ENCODE measurements at regions not wholly inside any gene's neighbourhood (a gene's known extent, or its start where the extent isn't known, plus 50 kb on each side); places are given as distances from the start of the nearest gene placed in this dataset.

DNA sequence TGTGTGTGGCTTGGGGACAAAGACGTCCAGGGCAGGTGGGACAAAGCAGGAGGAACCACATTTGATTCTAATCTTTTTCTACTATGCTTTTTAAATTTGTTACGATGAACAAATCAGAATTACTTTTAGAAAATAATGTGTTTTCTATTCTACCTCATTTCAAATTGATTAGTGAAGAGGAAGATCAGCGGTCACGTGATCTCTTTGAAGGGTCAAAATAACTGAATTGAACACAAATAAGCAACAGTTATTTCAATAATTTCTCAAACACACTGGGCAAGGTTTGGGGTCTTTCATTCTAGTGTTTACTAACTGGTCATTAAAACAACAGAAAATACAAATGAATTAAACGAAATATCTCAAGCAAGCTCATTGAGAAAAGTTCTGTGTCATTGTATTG, 773.0 kb upstream of the IGFBP3 start:
- Mint-ChIP-seq H3K36me3 (ENCODE audit: insufficient read depth, unreplicated experiment) (no peaks in the 10 kb centered on the region), H3K4me1 (ENCODE audit: insufficient read depth, unreplicated experiment) (no peaks in the 10 kb centered on the region), H3K4me3 (ENCODE audit: unreplicated experiment) (no peak overlapping the region), H3K9me3 (ENCODE audit: unreplicated experiment) (no peaks in the 10 kb centered on the region), H3K27me3 (ENCODE audit: insufficient read depth, unreplicated experiment) (no peaks in the 10 kb centered on the region), H3K27ac (ENCODE audit: low read depth, unreplicated experiment) (no peak overlapping the region)
- POLR2A ChIA-PET, result interaction anchor here (0.9 kb wide), 1 partner anchor 20 kb away, joined by 4 read pairs; no protein-coding TSS in a partner anchor
- CTCF ChIA-PET, result interaction anchor here (0.6 to 1.3 kb wide), 3 partner anchors 11 to 136 kb away, joined by 3 read pairs; no protein-coding TSS in a partner anchor
- TF ChIP-seq, protein P1, sequence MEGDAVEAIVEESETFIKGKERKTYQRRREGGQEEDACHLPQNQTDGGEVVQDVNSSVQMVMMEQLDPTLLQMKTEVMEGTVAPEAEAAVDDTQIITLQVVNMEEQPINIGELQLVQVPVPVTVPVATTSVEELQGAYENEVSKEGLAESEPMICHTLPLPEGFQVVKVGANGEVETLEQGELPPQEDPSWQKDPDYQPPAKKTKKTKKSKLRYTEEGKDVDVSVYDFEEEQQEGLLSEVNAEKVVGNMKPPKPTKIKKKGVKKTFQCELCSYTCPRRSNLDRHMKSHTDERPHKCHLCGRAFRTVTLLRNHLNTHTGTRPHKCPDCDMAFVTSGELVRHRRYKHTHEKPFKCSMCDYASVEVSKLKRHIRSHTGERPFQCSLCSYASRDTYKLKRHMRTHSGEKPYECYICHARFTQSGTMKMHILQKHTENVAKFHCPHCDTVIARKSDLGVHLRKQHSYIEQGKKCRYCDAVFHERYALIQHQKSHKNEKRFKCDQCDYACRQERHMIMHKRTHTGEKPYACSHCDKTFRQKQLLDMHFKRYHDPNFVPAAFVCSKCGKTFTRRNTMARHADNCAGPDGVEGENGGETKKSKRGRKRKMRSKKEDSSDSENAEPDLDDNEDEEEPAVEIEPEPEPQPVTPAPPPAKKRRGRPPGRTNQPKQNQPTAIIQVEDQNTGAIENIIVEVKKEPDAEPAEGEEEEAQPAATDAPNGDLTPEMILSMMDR (IDR thresholded peaks at IDR 0.05; ENCODE audit: unreplicated experiment), result no peak
- intact Hi-C loops (cut with micrococcal nuclease), result no loop called here
- DNase-seq (ENCODE audit: unreplicated experiment), result no peak
- BruUV-seq (replicated peaks), result no TSS peak

GRCh38 chr7:46687203-46687602, 766.1 kb upstream of the IGFBP3 start:
- intact Hi-C loops (cut with micrococcal nuclease), result no loop called here
- POLR2A ChIA-PET, result no interaction called here
- no peaks in the 10 kb centered on the region for H3K9me3 Mint-ChIP-seq (ENCODE audit: unreplicated experiment)

GRCh38 chr7:46685051-46685450, 764.0 kb upstream of the IGFBP3 start:
- ChIA-PET CTCF (no interaction called here), POLR2A (no interaction called here)
- no peaks in the 10 kb centered on the region for H3K9me3 Mint-ChIP-seq (ENCODE audit: unreplicated experiment)
- H3K27me3 Mint-ChIP-seq (ENCODE audit: insufficient read depth, unreplicated experiment), result no peaks in the 10 kb centered on the region
- H3K4me3 Mint-ChIP-seq (ENCODE audit: unreplicated experiment), result no peak overlapping the region
- intact Hi-C loops (cut with micrococcal nuclease), result no loop called here
- TF ChIP-seq, protein P1 (IDR thresholded peaks at IDR 0.05; ENCODE audit: unreplicated experiment), result no peak
- H3K27ac Mint-ChIP-seq (ENCODE audit: low read depth, unreplicated experiment), result no peak overlapping the region
- BruUV-seq (replicated peaks), result no TSS peak
- no peak for DNase-seq (ENCODE audit: unreplicated experiment)
- peaks cover 20% of the 10 kb centered on the region for H3K4me1 Mint-ChIP-seq (ENCODE audit: insufficient read depth, unreplicated experiment)
- no peaks in the 10 kb centered on the region for H3K36me3 Mint-ChIP-seq (ENCODE audit: insufficient read depth, unreplicated experiment)

More at GRCh38 chr7:46687203-46687602, 766.1 kb upstream of the IGFBP3 start:
- CTCF ChIA-PET, result no interaction called here
- Mint-ChIP-seq H3K4me3 (ENCODE audit: unreplicated experiment) (no peak overlapping the region), H3K4me1 (ENCODE audit: insufficient read depth, unreplicated experiment) (peaks cover 9% of the 10 kb centered on the region), H3K27me3 (ENCODE audit: insufficient read depth, unreplicated experiment) (no peaks in the 10 kb centered on the region), H3K36me3 (ENCODE audit: insufficient read depth, unreplicated experiment) (no peaks in the 10 kb centered on the region), H3K27ac (ENCODE audit: low read depth, unreplicated experiment) (no peak overlapping the region)
- no TSS peak for BruUV-seq (replicated peaks)
- DNase-seq (ENCODE audit: unreplicated experiment), result no peak
- TF ChIP-seq, protein P1 (IDR thresholded peaks at IDR 0.05; ENCODE audit: unreplicated experiment), result no peak

GRCh38 chr7:46682836-46683624, 762.0 kb upstream of the IGFBP3 start:
- Mint-ChIP-seq H3K4me1 (ENCODE audit: insufficient read depth, unreplicated experiment) (peaks cover 21% of the 10 kb centered on the region), H3K9me3 (ENCODE audit: unreplicated experiment) (no peaks in the 10 kb centered on the region), H3K27me3 (ENCODE audit: insufficient read depth, unreplicated experiment) (no peaks in the 10 kb centered on the region), H3K4me3 (ENCODE audit: unreplicated experiment) (no peak overlapping the region), H3K27ac (ENCODE audit: low read depth, unreplicated experiment) (peak overlapping the region; percentile 33), H3K36me3 (ENCODE audit: insufficient read depth, unreplicated experiment) (no peaks in the 10 kb centered on the region)
- intact Hi-C loops (cut with micrococcal nuclease), result no loop called here
- TF ChIP-seq, protein P1 (IDR thresholded peaks at IDR 0.05; ENCODE audit: unreplicated experiment), result no peak
- CTCF ChIA-PET, result interaction anchor here (0.5 kb wide), 1 partner anchor 238 kb away, joined by 3 read pairs; no protein-coding TSS in a partner anchor
- peak; percentile 63 for DNase-seq (ENCODE audit: unreplicated experiment)
- POLR2A ChIA-PET, result no interaction called here
- no TSS peak for BruUV-seq (replicated peaks)
